Chondrocyte (in vitro differentiated cells): ENCODE measurements at regions not wholly inside any gene's neighbourhood (a gene's known extent, or its start where the extent isn't known, plus 50 kb on each side); places are given as distances from the start of the nearest gene placed in this dataset.
"Not testable (repeated sequence)": the region's sequence is repeated elsewhere in the genome, so short reads cannot be mapped to it uniquely, and the experiment has no call there.

ENCODE experiments used
- DNase-seq: peaks from one replicate; pipeline ENCODE4 v3.0.0; 2021; ENCODE audit warnings: mixed read lengths, low spot score
- H3K27ac Mint-ChIP-seq: one replicate; pipeline ENCODE4 v1.8.0; 2021; ENCODE audit warnings: mild to moderate bottlenecking, moderate library complexity, mixed read lengths; ENCODE audit not compliant: unreplicated experiment
- H3K27me3 Mint-ChIP-seq: 2 replicates; pipeline ENCODE4 v1.8.0; 2021; ENCODE audit warnings: low read depth, mixed read lengths
- H3K36me3 Mint-ChIP-seq: 2 replicates; pipeline ENCODE4 v1.8.0; 2021; ENCODE audit warnings: low read depth, mixed read lengths
- H3K4me1 Mint-ChIP-seq: 2 replicates; pipeline ENCODE4 v1.8.0; 2021; ENCODE audit warnings: low read depth, mild to moderate bottlenecking, mixed read lengths
- H3K4me3 Mint-ChIP-seq: one replicate; pipeline ENCODE4 v1.8.0; 2021; ENCODE audit warnings: mild to moderate bottlenecking, moderate library complexity, mixed read lengths; ENCODE audit not compliant: unreplicated experiment
- H3K9me3 Mint-ChIP-seq: 2 replicates; pipeline ENCODE4 v1.8.0; 2021; ENCODE audit warnings: low read depth, mixed read lengths
- CTCF ChIP-seq: fragments of 200-600 bp; sonication (generic); IDR thresholded peaks from 2 replicates; pipeline ENCODE4 v1.5.0; 2021; ENCODE audit warnings: antibody characterized with exemption, mild to moderate bottlenecking, moderate library complexity

- DNase-seq = peak; percentile 84
- Mint-ChIP-seq H3K36me3 (no peaks in the 10 kb centered on the region), H3K9me3 (peaks cover 4% of the 10 kb centered on the region), H3K4me1 (no peaks in the 10 kb centered on the region), H3K27me3 (no peaks in the 10 kb centered on the region), H3K27ac (no peak overlapping the region), H3K4me3 (no peak overlapping the region)
- TF ChIP-seq CTCF = no peak
Measured at GRCh38 chr2:131635611-131636010, 107.9 kb downstream of the CCDC74A start.

GRCh38 chr2:131636704-131637308 lies 109.1 kb downstream of the CCDC74A start:
- not testable (repeated sequence) for DNase-seq, H3K36me3 Mint-ChIP-seq, H3K27ac Mint-ChIP-seq, H3K9me3 Mint-ChIP-seq, H3K27me3 Mint-ChIP-seq, H3K4me3 Mint-ChIP-seq
- peaks cover 12% of the 10 kb centered on the region for H3K4me1 Mint-ChIP-seq

- H3K27me3 Mint-ChIP-seq, H3K27ac Mint-ChIP-seq, DNase-seq, H3K9me3 Mint-ChIP-seq, H3K4me3 Mint-ChIP-seq, H3K36me3 Mint-ChIP-seq: not testable (repeated sequence)
- peaks cover 16% of the 10 kb centered on the region for H3K4me1 Mint-ChIP-seq
Measured at GRCh38 chr2:131639001-131639620, 111.4 kb downstream of the CCDC74A start.

GRCh38 chr2:131641414-131642206 lies 113.9 kb downstream of the CCDC74A start:
- H3K4me1 Mint-ChIP-seq = peaks cover 16% of the 10 kb centered on the region
- peak; percentile 7 for TF ChIP-seq CTCF
- H3K27me3 Mint-ChIP-seq = no peaks in the 10 kb centered on the region
- DNase-seq = no peak
- H3K9me3 Mint-ChIP-seq = peaks cover 4% of the 10 kb centered on the region
- peak overlapping the region; percentile 5 for H3K4me3 Mint-ChIP-seq
- no peaks in the 10 kb centered on the region for H3K36me3 Mint-ChIP-seq
- H3K27ac Mint-ChIP-seq = peak overlapping the region; percentile 93

GRCh38 chr2:131643180-131643579 lies 115.5 kb downstream of the CCDC74A start:
- H3K4me3 Mint-ChIP-seq, H3K27me3 Mint-ChIP-seq, H3K9me3 Mint-ChIP-seq, H3K27ac Mint-ChIP-seq, DNase-seq, H3K36me3 Mint-ChIP-seq: not testable (repeated sequence)
- H3K4me1 Mint-ChIP-seq = peaks cover 16% of the 10 kb centered on the region

- H3K27me3 Mint-ChIP-seq = peaks cover 4% of the 10 kb centered on the region
- DNase-seq = no peak
- no peaks in the 10 kb centered on the region for H3K9me3 Mint-ChIP-seq
- no peak overlapping the region for H3K27ac Mint-ChIP-seq
- no peak overlapping the region for H3K4me3 Mint-ChIP-seq
- no peak for TF ChIP-seq CTCF
- H3K4me1 Mint-ChIP-seq = peaks cover 16% of the 10 kb centered on the region
- no peaks in the 10 kb centered on the region for H3K36me3 Mint-ChIP-seq
Measured at GRCh38 chr2:131645177-131645765, 117.6 kb downstream of the CCDC74A start.

GRCh38 chr2:131646220-131646619 lies 118.5 kb downstream of the CCDC74A start:
- H3K36me3 Mint-ChIP-seq, H3K9me3 Mint-ChIP-seq, H3K27me3 Mint-ChIP-seq, H3K27ac Mint-ChIP-seq, H3K4me3 Mint-ChIP-seq: not testable (repeated sequence)
- peaks cover 10% of the 10 kb centered on the region for H3K4me1 Mint-ChIP-seq
- peak; percentile 60 for DNase-seq
